GM13977 (cell line): ENCODE measurements at regions not wholly inside any gene's neighbourhood (a gene's known extent, or its start where the extent isn't known, plus 50 kb on each side); places are given as distances from the start of the nearest gene placed in this dataset.

Source experiments
- DNase-seq: peaks from one replicate; pipeline ENCODE4 v3.0.0; 2012; ENCODE audit warnings: low spot score
- in situ Hi-C: fragments of 300-500 bp; cut with MboI; formaldehyde crosslinking; loops from one replicate; pipeline ENCODE4 v1.12.0; 2022; ENCODE audit warnings: low sequenced_read_pairs, low pct_unique_long_range_greater_than_20kb, mixed read lengths, inconsistent platforms; ENCODE audit not compliant: unreplicated experiment
- TF ChIP-seq, protein P1 (sequence below): IDR thresholded peaks from 2 replicates; pipeline ENCODE4 v1.5.1; 2012; ENCODE audit warnings: mild to moderate bottlenecking, control low read depth; ENCODE audit not compliant: insufficient read depth; ENCODE audit errors: extremely low read depth, missing control alignments

DNA sequence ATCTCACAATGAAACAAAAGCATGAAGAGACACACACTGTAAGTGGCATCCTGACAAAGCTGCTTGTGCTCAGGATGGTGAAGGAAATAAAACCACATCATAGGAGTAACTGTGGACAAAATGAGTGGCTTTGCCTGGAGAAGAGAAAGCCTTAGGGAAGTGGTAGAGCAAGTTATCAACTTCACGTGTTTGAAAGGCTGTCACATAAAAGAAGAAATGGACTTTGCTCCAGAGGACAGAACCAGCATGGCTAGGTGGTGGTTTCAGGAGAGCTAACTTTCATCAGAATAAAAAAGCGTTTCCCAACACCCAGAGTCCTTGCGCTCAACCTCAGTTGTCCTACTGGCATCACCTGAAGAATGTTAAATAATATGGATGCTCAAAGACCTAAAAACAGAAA is 139.9 kb downstream of the SETD4 start:
- no peak for DNase-seq
- TF ChIP-seq, protein P1, sequence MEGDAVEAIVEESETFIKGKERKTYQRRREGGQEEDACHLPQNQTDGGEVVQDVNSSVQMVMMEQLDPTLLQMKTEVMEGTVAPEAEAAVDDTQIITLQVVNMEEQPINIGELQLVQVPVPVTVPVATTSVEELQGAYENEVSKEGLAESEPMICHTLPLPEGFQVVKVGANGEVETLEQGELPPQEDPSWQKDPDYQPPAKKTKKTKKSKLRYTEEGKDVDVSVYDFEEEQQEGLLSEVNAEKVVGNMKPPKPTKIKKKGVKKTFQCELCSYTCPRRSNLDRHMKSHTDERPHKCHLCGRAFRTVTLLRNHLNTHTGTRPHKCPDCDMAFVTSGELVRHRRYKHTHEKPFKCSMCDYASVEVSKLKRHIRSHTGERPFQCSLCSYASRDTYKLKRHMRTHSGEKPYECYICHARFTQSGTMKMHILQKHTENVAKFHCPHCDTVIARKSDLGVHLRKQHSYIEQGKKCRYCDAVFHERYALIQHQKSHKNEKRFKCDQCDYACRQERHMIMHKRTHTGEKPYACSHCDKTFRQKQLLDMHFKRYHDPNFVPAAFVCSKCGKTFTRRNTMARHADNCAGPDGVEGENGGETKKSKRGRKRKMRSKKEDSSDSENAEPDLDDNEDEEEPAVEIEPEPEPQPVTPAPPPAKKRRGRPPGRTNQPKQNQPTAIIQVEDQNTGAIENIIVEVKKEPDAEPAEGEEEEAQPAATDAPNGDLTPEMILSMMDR, result no peak
- in situ Hi-C loops, result no loop called here

DNA sequence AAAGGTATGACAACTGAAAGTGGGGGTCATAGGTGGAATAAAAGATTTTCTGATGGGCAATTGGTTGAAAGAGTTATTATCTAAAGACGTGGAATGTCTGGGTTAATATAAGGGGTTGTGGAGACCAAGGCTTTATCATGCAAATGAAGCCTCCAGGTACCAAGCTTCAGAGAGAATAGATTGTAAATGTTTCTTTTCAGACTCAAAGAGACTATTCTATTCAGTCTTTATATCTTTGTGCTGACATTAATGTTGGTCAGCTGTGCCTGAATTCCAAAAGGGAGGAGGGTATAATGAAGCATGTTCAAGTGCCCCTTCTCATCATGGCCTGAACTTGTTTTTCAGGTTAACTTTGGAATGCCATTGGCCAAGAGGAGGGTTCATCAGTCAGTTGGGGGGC is 145.3 kb downstream of the SETD4 start:
- in situ Hi-C loops, result no loop called here
- TF ChIP-seq, protein P1, result no peak

DNA sequence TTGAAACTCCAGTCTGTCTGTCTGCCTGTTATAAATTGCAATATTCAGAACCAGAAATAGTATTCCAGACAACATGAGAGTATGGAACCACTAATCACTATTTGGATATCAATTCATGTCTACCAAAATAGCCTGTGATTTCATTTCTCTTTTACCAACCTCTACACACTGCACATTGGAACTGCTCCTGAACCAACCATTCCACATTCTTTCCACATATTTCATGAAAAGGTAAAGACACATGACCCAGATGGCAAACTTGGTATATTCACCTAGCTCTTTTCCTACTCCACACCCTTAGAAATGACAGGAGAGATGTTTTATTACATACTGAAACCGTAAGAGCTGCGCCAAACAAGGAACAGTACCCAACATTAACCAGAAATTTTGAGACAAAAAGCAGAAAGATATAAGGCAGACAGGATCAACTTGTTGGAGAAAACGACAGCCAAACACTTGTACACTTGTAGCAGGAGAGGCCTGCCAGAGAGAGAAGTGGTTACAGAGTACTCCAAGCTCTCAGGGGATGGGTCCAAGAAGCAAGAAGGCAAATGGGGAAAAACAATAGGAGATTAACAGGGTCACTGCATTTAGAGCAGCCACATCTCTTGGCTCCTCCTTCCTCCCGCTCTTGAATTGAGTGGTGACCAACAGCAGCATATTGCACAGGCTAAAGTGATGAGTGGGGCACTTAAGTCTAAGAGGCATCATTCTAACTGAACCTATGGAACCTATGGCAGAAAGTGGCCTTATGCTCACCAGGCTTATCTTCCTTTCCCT is 148.7 kb downstream of the SETD4 start:
- TF ChIP-seq, protein P1, result no peak
- DNase-seq, result no peak
- in situ Hi-C loops, result no loop called here

More for the DNA sequence above, 145.3 kb downstream of the SETD4 start:
- no peak for DNase-seq

DNA sequence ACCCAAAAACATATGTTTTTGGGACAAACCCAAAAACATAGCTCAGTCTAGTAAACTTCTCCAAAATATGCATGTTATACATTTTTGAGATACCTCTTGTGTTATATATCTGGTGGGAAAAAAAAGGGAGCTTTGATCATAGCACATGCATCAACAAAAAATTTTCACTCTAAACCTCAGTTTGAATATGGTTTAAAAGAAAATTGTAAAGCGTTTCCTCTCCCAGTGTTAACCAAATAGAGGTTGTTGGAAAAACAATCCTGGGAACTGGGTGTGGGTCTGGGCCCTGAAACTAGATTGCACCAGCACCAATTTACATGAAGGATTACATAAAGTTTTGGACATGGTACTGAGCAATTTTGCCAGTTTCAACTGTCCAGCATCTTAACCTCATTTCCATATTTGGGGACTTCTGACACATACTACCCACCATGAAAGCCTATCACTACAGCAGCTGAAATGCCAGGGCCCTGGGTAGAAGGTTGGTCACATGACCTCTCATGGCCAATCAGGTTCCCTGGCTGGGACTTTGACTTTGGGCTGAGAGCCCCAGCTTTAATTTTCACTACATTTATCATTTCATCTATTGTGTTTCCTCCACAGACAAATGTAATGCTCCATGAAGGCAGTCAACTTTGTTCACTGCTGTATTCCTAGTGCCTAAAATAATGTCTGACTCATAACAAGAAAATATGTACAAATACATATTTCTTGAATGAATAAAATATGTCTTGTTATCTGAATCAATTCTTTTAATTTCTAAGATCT is 150.7 kb downstream of the SETD4 start:
- TF ChIP-seq, protein P1, result no peak
- DNase-seq, result no peak
- in situ Hi-C loops, result no loop called here

DNA sequence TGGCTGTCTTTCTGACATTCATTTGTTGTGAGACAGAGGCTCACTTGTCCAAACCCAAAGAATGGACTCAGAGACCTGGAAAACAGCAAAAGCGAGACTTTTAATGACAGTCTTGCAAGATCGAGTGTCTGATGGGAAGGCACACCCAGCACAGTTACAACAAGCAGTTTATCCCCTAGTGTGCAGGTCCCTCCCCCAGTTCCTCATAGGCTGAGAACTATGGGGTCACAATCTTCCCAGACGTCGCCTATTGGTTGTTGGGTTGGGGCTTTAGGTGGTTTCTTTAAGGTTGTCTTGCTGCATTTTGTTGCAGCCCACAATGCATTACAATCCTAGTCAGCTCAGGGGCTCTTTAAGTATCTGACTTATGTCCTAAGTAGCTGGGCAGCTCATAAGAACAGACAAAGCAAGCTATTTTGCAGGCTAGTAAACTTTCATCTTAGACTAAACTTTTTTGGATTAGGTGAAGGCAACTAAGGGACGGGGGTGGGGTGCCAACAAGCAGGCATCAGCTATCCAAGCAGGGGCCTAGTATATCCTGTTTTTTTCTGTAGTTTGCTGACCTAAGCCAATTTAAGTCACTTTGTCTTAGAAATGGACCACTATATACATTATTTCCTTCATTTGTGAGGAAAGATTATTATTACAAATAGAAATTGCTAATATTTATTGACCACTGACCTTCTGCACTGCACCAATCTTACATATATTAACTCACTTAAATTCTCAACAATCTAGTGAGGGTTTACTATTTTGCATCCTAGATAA is 151.8 kb downstream of the SETD4 start:
- in situ Hi-C loops, result no loop called here
- TF ChIP-seq, protein P1, result no peak
- DNase-seq, result no peak

DNA sequence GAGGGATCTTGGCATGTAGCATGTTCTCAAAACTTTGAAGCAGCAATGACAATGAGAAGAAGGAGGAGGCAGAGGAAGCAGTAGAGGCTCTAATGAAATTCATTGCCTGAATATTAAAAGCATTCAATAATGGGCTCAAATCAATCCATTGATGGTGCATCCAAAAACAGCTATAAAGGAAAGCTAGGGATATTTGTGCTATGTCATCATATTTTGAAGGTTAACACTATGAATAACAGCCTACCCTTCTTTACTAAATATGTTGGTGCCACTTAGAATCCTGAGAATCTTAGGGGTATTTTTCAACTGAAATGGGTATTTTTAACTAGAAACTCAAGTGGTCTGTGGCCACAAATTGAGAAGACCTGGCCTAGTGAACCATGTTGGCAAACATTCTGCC is 153.7 kb downstream of the SETD4 start:
- DNase-seq, result no peak
- in situ Hi-C loops, result no loop called here
- TF ChIP-seq, protein P1, result no peak
